ENCODE measurements at regions not wholly inside any gene's neighbourhood (a gene's known extent, or its start where the extent isn't known, plus 50 kb on each side); places are given as distances from the start of the nearest gene placed in this dataset.

DNA sequence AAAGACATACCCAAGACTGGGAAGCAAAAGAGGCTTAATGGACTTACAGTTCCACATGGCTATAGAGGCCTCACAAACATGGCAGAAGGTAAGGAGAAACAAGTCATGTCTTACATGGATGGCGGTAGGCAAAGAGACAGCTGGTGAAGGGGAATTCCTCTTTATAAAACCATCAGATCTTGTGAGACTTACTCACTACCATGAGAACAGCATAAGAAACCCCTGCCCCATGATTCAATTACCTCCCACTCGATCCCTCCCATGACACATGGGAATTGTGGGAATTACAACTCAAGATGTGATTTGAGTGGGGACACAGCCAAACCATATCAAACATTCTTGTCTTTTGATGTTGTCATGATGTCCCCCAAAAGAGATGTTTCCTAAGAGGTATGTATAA, 103.3 kb downstream of the DUSP10 start:
- H3K4me3 ChIP-seq = no peak overlapping the region
- no TSS peak for BruUV-seq (replicated peaks)
- no peak for ATAC-seq
- H3K4me1 ChIP-seq (ENCODE audit: control insufficient read depth, insufficient read depth, low read length) = peaks cover 2% of the 10 kb centered on the region; the same call in 1 of the 2 replicates
- in situ Hi-C loops (cut with MboI) (no loop called here), intact Hi-C loops (cut with micrococcal nuclease; ENCODE audit: unreplicated experiment) (no loop called here)
- no peak overlapping the region for H3K9ac ChIP-seq (ENCODE audit: control insufficient read depth, insufficient read depth, low read length)
- FAIRE-seq = no peak
- DNase-seq (ENCODE audit: low read depth, low spot score) = no peak
- H3K9me3 ChIP-seq (replicated peaks; ENCODE audit: control insufficient read depth, insufficient read depth, low read length) = no peaks in the 10 kb centered on the region; the same call in 1 of the 3 replicates
- H3K36me3 ChIP-seq (ENCODE audit: control insufficient read depth in 2 of 2, insufficient read depth in 2 of 2, low read length in 1 of 2) = no peaks in the 10 kb centered on the region
- no peak overlapping the region for H3K27ac ChIP-seq (ENCODE audit: control insufficient read depth, insufficient read depth)
- H4K20me1 ChIP-seq (ENCODE audit: control insufficient read depth, insufficient read depth) = no peaks in the 10 kb centered on the region
- H3K27me3 ChIP-seq (replicated peaks in 1 of 2; ENCODE audit: control insufficient read depth in 2 of 2, insufficient read depth in 2 of 2, low read length in 1 of 2) = no peaks in the 10 kb centered on the region
- ChIA-PET POLR2A (no interaction called here), RAD21 (ENCODE audit: unreplicated experiment) (no interaction called here), CTCF (no interaction called here), SMC1A (ENCODE audit: uncharacterized antibody, unreplicated experiment) (no interaction called here)
- 78% methylated on average over 2 of the region's 2 CpGs for WGBS (ENCODE audit: insufficient coverage, insufficient replicate concordance, low lambda C conversion rate, missing lambda C conversion rate)
- no peak overlapping the region for H2AFZ ChIP-seq (ENCODE audit: control insufficient read depth, low read depth, low read length)
- H3K4me2 ChIP-seq (ENCODE audit: control insufficient read depth, insufficient read depth) = no peak overlapping the region
- H3K79me2 ChIP-seq (ENCODE audit: control insufficient read depth, insufficient read depth, low read length) = no peaks in the 10 kb centered on the region
- TF ChIP-seq TARDBP (IDR thresholded peaks at IDR 0.05; ENCODE audit: borderline replicate concordance) = no peak
- TF ChIP-seq, protein P1, sequence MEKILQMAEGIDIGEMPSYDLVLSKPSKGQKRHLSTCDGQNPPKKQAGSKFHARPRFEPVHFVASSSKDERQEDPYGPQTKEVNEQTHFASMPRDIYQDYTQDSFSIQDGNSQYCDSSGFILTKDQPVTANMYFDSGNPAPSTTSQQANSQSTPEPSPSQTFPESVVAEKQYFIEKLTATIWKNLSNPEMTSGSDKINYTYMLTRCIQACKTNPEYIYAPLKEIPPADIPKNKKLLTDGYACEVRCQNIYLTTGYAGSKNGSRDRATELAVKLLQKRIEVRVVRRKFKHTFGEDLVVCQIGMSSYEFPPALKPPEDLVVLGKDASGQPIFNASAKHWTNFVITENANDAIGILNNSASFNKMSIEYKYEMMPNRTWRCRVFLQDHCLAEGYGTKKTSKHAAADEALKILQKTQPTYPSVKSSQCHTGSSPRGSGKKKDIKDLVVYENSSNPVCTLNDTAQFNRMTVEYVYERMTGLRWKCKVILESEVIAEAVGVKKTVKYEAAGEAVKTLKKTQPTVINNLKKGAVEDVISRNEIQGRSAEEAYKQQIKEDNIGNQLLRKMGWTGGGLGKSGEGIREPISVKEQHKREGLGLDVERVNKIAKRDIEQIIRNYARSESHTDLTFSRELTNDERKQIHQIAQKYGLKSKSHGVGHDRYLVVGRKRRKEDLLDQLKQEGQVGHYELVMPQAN (conservative IDR thresholded peaks at IDR 0.05) = no peak
- TF ChIP-seq, protein P2, sequence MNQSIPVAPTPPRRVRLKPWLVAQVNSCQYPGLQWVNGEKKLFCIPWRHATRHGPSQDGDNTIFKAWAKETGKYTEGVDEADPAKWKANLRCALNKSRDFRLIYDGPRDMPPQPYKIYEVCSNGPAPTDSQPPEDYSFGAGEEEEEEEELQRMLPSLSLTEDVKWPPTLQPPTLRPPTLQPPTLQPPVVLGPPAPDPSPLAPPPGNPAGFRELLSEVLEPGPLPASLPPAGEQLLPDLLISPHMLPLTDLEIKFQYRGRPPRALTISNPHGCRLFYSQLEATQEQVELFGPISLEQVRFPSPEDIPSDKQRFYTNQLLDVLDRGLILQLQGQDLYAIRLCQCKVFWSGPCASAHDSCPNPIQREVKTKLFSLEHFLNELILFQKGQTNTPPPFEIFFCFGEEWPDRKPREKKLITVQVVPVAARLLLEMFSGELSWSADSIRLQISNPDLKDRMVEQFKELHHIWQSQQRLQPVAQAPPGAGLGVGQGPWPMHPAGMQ (IDR thresholded peaks at IDR 0.05; ENCODE audit: borderline replicate concordance) = no peak
- no peak for TF ChIP-seq CHD4 (IDR thresholded peaks at IDR 0.05)
- no peak for TF ChIP-seq SREBF2 (IDR thresholded peaks at IDR 0.05; ENCODE audit: low read length)
